ENCODE measurements at regions not wholly inside any gene's neighbourhood (a gene's known extent, or its start where the extent isn't known, plus 50 kb on each side); places are given as distances from the start of the nearest gene placed in this dataset.

DNA sequence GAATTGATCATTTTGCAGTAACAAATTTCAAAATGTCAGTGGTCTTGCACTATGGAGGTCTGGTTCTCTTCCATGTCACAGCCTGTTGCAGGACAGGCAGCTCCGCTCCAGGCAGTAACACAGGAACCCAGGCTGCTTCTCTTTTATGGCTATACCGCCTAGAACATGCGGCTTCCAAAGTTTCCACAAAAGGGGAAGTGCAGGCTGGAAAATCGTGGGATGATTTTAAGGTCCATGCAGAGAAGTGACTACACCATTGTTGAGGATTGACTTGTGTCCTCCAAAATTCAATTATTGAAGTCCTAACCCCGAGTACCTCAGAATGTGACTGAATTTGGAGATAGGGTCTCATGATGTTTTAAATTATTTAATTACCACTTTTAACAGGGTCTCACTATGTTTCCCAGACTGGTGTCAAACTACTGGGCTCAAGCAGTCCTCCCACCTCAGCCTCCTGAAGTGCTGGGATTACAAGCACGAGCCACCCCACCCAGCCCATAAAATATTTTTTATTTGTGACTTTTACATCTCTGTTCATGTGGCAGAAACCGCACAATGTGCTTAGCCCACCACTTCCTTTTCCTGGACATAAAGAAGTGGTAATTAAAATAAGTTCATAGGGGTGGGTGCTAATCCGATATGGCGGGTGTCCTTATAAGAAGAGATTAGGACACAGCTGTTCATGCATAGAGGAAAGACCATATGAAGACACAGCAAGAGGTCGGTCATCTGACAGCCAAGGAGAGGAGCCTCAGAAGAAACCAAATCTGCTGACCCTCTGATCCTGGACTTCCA lies 279.2 kb upstream of the RPL38 start:
- TF ChIP-seq, protein P1, sequence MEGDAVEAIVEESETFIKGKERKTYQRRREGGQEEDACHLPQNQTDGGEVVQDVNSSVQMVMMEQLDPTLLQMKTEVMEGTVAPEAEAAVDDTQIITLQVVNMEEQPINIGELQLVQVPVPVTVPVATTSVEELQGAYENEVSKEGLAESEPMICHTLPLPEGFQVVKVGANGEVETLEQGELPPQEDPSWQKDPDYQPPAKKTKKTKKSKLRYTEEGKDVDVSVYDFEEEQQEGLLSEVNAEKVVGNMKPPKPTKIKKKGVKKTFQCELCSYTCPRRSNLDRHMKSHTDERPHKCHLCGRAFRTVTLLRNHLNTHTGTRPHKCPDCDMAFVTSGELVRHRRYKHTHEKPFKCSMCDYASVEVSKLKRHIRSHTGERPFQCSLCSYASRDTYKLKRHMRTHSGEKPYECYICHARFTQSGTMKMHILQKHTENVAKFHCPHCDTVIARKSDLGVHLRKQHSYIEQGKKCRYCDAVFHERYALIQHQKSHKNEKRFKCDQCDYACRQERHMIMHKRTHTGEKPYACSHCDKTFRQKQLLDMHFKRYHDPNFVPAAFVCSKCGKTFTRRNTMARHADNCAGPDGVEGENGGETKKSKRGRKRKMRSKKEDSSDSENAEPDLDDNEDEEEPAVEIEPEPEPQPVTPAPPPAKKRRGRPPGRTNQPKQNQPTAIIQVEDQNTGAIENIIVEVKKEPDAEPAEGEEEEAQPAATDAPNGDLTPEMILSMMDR (IDR thresholded peaks at IDR 0.05), result no peak
- TF ChIP-seq, protein P2, sequence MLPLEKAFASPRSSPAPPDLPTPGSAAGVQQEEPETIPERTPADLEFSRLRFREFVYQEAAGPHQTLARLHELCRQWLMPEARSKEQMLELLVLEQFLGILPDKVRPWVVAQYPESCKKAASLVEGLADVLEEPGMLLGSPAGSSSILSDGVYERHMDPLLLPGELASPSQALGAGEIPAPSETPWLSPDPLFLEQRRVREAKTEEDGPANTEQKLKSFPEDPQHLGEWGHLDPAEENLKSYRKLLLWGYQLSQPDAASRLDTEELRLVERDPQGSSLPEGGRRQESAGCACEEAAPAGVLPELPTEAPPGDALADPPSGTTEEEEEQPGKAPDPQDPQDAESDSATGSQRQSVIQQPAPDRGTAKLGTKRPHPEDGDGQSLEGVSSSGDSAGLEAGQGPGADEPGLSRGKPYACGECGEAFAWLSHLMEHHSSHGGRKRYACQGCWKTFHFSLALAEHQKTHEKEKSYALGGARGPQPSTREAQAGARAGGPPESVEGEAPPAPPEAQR (CRISPR knock-in tag; IDR thresholded peaks at IDR 0.05), result no peak
- TF ChIP-seq TP53 (CRISPR knock-in tag; IDR thresholded peaks at IDR 0.05), result no peak
- TF ChIP-seq, protein P3, sequence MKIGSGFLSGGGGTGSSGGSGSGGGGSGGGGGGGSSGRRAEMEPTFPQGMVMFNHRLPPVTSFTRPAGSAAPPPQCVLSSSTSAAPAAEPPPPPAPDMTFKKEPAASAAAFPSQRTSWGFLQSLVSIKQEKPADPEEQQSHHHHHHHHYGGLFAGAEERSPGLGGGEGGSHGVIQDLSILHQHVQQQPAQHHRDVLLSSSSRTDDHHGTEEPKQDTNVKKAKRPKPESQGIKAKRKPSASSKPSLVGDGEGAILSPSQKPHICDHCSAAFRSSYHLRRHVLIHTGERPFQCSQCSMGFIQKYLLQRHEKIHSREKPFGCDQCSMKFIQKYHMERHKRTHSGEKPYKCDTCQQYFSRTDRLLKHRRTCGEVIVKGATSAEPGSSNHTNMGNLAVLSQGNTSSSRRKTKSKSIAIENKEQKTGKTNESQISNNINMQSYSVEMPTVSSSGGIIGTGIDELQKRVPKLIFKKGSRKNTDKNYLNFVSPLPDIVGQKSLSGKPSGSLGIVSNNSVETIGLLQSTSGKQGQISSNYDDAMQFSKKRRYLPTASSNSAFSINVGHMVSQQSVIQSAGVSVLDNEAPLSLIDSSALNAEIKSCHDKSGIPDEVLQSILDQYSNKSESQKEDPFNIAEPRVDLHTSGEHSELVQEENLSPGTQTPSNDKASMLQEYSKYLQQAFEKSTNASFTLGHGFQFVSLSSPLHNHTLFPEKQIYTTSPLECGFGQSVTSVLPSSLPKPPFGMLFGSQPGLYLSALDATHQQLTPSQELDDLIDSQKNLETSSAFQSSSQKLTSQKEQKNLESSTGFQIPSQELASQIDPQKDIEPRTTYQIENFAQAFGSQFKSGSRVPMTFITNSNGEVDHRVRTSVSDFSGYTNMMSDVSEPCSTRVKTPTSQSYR (CRISPR knock-in tag; IDR thresholded peaks at IDR 0.05), result no peak
- TF ChIP-seq, protein P4, sequence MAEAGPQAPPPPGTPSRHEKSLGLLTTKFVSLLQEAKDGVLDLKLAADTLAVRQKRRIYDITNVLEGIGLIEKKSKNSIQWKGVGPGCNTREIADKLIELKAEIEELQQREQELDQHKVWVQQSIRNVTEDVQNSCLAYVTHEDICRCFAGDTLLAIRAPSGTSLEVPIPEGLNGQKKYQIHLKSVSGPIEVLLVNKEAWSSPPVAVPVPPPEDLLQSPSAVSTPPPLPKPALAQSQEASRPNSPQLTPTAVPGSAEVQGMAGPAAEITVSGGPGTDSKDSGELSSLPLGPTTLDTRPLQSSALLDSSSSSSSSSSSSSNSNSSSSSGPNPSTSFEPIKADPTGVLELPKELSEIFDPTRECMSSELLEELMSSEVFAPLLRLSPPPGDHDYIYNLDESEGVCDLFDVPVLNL (CRISPR knock-in tag; IDR thresholded peaks at IDR 0.05; ENCODE audit: borderline replicate concordance, low read depth), result no peak
- TF ChIP-seq, protein P5, sequence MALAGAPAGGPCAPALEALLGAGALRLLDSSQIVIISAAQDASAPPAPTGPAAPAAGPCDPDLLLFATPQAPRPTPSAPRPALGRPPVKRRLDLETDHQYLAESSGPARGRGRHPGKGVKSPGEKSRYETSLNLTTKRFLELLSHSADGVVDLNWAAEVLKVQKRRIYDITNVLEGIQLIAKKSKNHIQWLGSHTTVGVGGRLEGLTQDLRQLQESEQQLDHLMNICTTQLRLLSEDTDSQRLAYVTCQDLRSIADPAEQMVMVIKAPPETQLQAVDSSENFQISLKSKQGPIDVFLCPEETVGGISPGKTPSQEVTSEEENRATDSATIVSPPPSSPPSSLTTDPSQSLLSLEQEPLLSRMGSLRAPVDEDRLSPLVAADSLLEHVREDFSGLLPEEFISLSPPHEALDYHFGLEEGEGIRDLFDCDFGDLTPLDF (CRISPR knock-in tag; IDR thresholded peaks at IDR 0.05), result no peak
- TF ChIP-seq ZNF219 (CRISPR knock-in tag; IDR thresholded peaks at IDR 0.05; ENCODE audit: borderline replicate concordance), result no peak
- no peak for TF ChIP-seq RORB (CRISPR knock-in tag; IDR thresholded peaks at IDR 0.05)
- TF ChIP-seq ZNF121 (CRISPR knock-in tag; IDR thresholded peaks at IDR 0.05), result no peak
- no peak for TF ChIP-seq SP1 (CRISPR knock-in tag; conservative IDR thresholded peaks at IDR 0.05)
